ENCODE measurements at regions not wholly inside any gene's neighbourhood (a gene's known extent, or its start where the extent isn't known, plus 50 kb on each side); places are given as distances from the start of the nearest gene placed in this dataset.

- no peak for TF ChIP-seq CTCF (IDR thresholded peaks at IDR 0.05)
- no peak for TF ChIP-seq POLR2A (IDR thresholded peaks at IDR 0.05)
Measured at GRCh38 chr14:101252443-101253214, 308.7 kb upstream of the DIO3 start.
